ENCODE measurements at regions not wholly inside any gene's neighbourhood (a gene's known extent, or its start where the extent isn't known, plus 50 kb on each side); places are given as distances from the start of the nearest gene placed in this dataset.

DNA sequence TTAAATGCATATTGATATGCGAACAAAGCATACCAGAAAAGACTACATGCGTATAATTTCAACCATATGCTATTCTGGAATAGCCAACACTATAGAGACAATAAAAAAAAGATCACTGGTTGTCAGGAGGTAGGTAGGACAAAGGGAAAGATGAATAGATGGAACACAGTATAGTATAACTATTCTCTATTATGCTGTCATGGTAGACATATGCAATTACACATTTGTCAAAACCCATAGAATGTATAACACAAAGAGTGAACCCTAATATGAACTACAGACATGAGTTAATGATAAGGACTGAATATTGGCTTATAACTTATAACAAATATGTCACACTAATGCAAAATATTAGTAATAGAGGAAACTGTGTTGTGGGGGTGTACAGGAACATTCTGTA, 460.8 kb downstream of the TAF11L14 start:
- Mint-ChIP-seq H3K4me1 (peaks cover 9% of the 10 kb centered on the region), H3K36me3 (ENCODE audit: low read depth) (no peaks in the 10 kb centered on the region)

GRCh38 chr5:18097817-18098216, 463.6 kb downstream of the TAF11L14 start:
- Mint-ChIP-seq H3K4me1 (peaks cover 9% of the 10 kb centered on the region), H3K36me3 (ENCODE audit: low read depth) (no peaks in the 10 kb centered on the region), H3K4me3 (no peak overlapping the region), H3K27me3 (ENCODE audit: low read depth) (no peaks in the 10 kb centered on the region), H3K27ac (no peak overlapping the region), H3K9me3 (no peaks in the 10 kb centered on the region)
- TF ChIP-seq CTCF (IDR thresholded peaks at IDR 0.05; ENCODE audit: unreplicated experiment in 3 of 3), result no peak

More for the DNA sequence above, 460.8 kb downstream of the TAF11L14 start:
- Mint-ChIP-seq H3K27me3 (ENCODE audit: low read depth) (no peaks in the 10 kb centered on the region), H3K9me3 (no peaks in the 10 kb centered on the region), H3K27ac (no peak overlapping the region), H3K4me3 (no peak overlapping the region)
- TF ChIP-seq CTCF (IDR thresholded peaks at IDR 0.05; ENCODE audit: unreplicated experiment in 3 of 3), result no peak

- no peak for TF ChIP-seq CTCF (IDR thresholded peaks at IDR 0.05; ENCODE audit: unreplicated experiment in 3 of 3)
- Mint-ChIP-seq H3K36me3 (ENCODE audit: low read depth) (no peaks in the 10 kb centered on the region), H3K27ac (no peak overlapping the region), H3K9me3 (no peaks in the 10 kb centered on the region), H3K4me1 (peaks cover 4% of the 10 kb centered on the region), H3K27me3 (ENCODE audit: low read depth) (no peaks in the 10 kb centered on the region), H3K4me3 (no peak overlapping the region)
These were observed 464.4 kb downstream of the TAF11L14 start for GRCh38 chr5:18098691-18099090.

- no peaks in the 10 kb centered on the region for H3K4me1 Mint-ChIP-seq
- no peak overlapping the region for H3K27ac Mint-ChIP-seq
- TF ChIP-seq CTCF (IDR thresholded peaks at IDR 0.05; ENCODE audit: unreplicated experiment in 3 of 3), result no peak
- H3K4me3 Mint-ChIP-seq, result no peak overlapping the region
- H3K9me3 Mint-ChIP-seq, result no peaks in the 10 kb centered on the region
- no peaks in the 10 kb centered on the region for H3K36me3 Mint-ChIP-seq (ENCODE audit: low read depth)
- H3K27me3 Mint-ChIP-seq (ENCODE audit: low read depth), result no peaks in the 10 kb centered on the region
These were observed 465.0 kb downstream of the TAF11L14 start for GRCh38 chr5:18099261-18099660.

DNA sequence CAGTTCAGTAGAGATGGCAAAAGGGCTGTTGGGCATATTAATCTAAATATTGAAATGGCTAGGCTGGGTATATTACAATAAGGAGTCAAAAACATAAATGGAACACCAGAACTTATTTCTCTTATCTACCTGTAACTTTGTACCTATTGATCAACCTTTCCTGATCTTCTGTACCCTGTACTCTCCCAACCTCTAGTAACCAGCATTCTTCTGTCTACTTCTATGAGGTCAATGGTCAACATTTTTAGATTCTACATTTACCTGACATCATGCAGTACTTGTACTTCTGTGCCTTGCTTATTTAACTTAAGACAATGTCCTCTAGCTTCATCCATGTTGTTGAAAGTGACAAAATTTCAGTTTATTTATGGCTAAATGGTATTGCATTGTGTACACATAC, 467.3 kb downstream of the TAF11L14 start:
- Mint-ChIP-seq H3K4me3 (no peak overlapping the region), H3K27me3 (ENCODE audit: low read depth) (no peaks in the 10 kb centered on the region), H3K27ac (no peak overlapping the region), H3K36me3 (ENCODE audit: low read depth) (no peaks in the 10 kb centered on the region), H3K9me3 (no peaks in the 10 kb centered on the region), H3K4me1 (no peaks in the 10 kb centered on the region)
- TF ChIP-seq CTCF (IDR thresholded peaks at IDR 0.05; ENCODE audit: unreplicated experiment in 3 of 3), result no peak

GRCh38 chr5:18102733-18103132, 468.5 kb downstream of the TAF11L14 start:
- no peaks in the 10 kb centered on the region for H3K27me3 Mint-ChIP-seq (ENCODE audit: low read depth)
- H3K27ac Mint-ChIP-seq, result no peak overlapping the region
- H3K4me1 Mint-ChIP-seq, result no peaks in the 10 kb centered on the region
- no peaks in the 10 kb centered on the region for H3K9me3 Mint-ChIP-seq
- no peak overlapping the region for H3K4me3 Mint-ChIP-seq
- TF ChIP-seq CTCF (IDR thresholded peaks at IDR 0.05; ENCODE audit: unreplicated experiment in 3 of 3), result no peak
- H3K36me3 Mint-ChIP-seq (ENCODE audit: low read depth), result no peaks in the 10 kb centered on the region
